Astrocyte (in vitro differentiated cells and primary cell): ENCODE measurements at regions not wholly inside any gene's neighbourhood (a gene's known extent, or its start where the extent isn't known, plus 50 kb on each side); places are given as distances from the start of the nearest gene placed in this dataset.

Experiments used
- DNase-seq: peaks from one replicate; pipeline ENCODE4 v3.0.0-alpha.2; 2010; ENCODE audit warnings: low read depth
- FAIRE-seq: peaks from 2 replicates; lab custom pipeline; 2011; peaks lifted over from hg19 to GRCh38; lab: Jason Lieb, UNC
- H2AFZ ChIP-seq: 2 replicates; pipeline ENCODE4 v1.6.0; 2012; ENCODE audit warnings: low read depth, low read length, inconsistent platforms
- H3K27ac ChIP-seq: 2 replicates; pipeline ENCODE4 v1.5.1; 2011; ENCODE audit warnings: low read depth, low read length, inconsistent platforms
- H3K27me3 ChIP-seq: 2 replicates; pipeline ENCODE4 v1.6.0; 2011; ENCODE audit warnings: low read length, inconsistent platforms; ENCODE audit not compliant: insufficient read depth
- H3K36me3 ChIP-seq: 2 replicates; pipeline ENCODE4 v1.5.1; 2011; ENCODE audit warnings: low read length, inconsistent platforms; ENCODE audit not compliant: insufficient read depth
- H3K4me1 ChIP-seq: 2 replicates; pipeline ENCODE4 v1.5.1; 2011; ENCODE audit warnings: low read length, inconsistent platforms; ENCODE audit not compliant: insufficient read depth
- H3K4me2 ChIP-seq: 2 replicates; pipeline ENCODE4 v1.6.0; 2012; ENCODE audit warnings: low read length, inconsistent platforms
- H3K4me3 ChIP-seq: 2 replicates; pipeline ENCODE4 v1.5.1; 2011; ENCODE audit warnings: low read depth, mild to moderate bottlenecking, low read length, inconsistent platforms; ENCODE audit not compliant: insufficient read depth
- H3K79me2 ChIP-seq: 2 replicates; pipeline ENCODE4 v1.6.0; 2012; ENCODE audit warnings: mild to moderate bottlenecking, low read length, inconsistent platforms; ENCODE audit not compliant: insufficient read depth
- H3K9ac ChIP-seq: 2 replicates; pipeline ENCODE4 v1.6.0; 2012; ENCODE audit warnings: mild to moderate bottlenecking, low read length, inconsistent platforms
- H3K9me3 ChIP-seq: 2 replicates; pipeline ENCODE4 v1.5.1; 2012; ENCODE audit warnings: low read depth, mild to moderate bottlenecking, low read length, inconsistent platforms; ENCODE audit not compliant: insufficient read depth
- H4K20me1 ChIP-seq: 2 replicates; pipeline ENCODE4 v1.6.0; 2012; ENCODE audit warnings: low read length, inconsistent platforms; ENCODE audit not compliant: insufficient read depth
- H3K27ac Mint-ChIP-seq: one replicate; pipeline ENCODE4 v1.8.0; 2021; ENCODE audit warnings: mild to moderate bottlenecking, mixed read lengths; ENCODE audit not compliant: unreplicated experiment
- H3K27me3 Mint-ChIP-seq: one replicate; pipeline ENCODE4 v1.8.0; 2021; ENCODE audit warnings: low read depth, mixed read lengths; ENCODE audit not compliant: unreplicated experiment
- H3K36me3 Mint-ChIP-seq: one replicate; pipeline ENCODE4 v1.8.0; 2021; ENCODE audit warnings: low read depth, mixed read lengths; ENCODE audit not compliant: unreplicated experiment
- H3K4me1 Mint-ChIP-seq: one replicate; pipeline ENCODE4 v1.8.0; 2021; ENCODE audit warnings: low read depth, mixed read lengths; ENCODE audit not compliant: unreplicated experiment
- H3K4me3 Mint-ChIP-seq: one replicate; pipeline ENCODE4 v1.8.0; 2021; ENCODE audit warnings: mild to moderate bottlenecking, moderate library complexity, mixed read lengths; ENCODE audit not compliant: unreplicated experiment
- H3K9me3 Mint-ChIP-seq: one replicate; pipeline ENCODE4 v1.8.0; 2021; ENCODE audit warnings: mild to moderate bottlenecking, mixed read lengths; ENCODE audit not compliant: unreplicated experiment
- CTCF ChIP-seq: IDR thresholded peaks from 2 replicates; pipeline ENCODE4 v1.5.1; 2011; ENCODE audit warnings: low read depth, mild to moderate bottlenecking, inconsistent platforms, low read length, moderate library complexity; ENCODE audit not compliant: insufficient read depth
- EZH2 ChIP-seq: IDR thresholded peaks from 2 replicates; pipeline ENCODE4 v1.6.1; 2012; ENCODE audit warnings: mild to moderate bottlenecking, low read length, inconsistent platforms; ENCODE audit not compliant: insufficient read depth

GRCh38 chr4:132240081-132240480 is 909.0 kb upstream of the PCDH10 start:
- H3K9ac ChIP-seq: no peak overlapping the region
- no peak overlapping the region for H2AFZ ChIP-seq
- no peaks in the 10 kb centered on the region for H3K36me3 ChIP-seq
- FAIRE-seq: no peak
- no peaks in the 10 kb centered on the region for H3K27me3 ChIP-seq
- Mint-ChIP-seq H3K36me3 (no peaks in the 10 kb centered on the region), H3K27ac (no peak overlapping the region), H3K4me3 (no peak overlapping the region), H3K9me3 (no peaks in the 10 kb centered on the region), H3K27me3 (no peaks in the 10 kb centered on the region), H3K4me1 (no peaks in the 10 kb centered on the region)
- H3K4me2 ChIP-seq: no peak overlapping the region
- H3K79me2 ChIP-seq: no peaks in the 10 kb centered on the region
- H4K20me1 ChIP-seq: no peaks in the 10 kb centered on the region
- TF ChIP-seq CTCF (no peak), EZH2 (no peak)
- no peaks in the 10 kb centered on the region for H3K9me3 ChIP-seq
- H3K4me3 ChIP-seq: no peak overlapping the region
- no peak for DNase-seq
- no peak overlapping the region for H3K27ac ChIP-seq
- no peaks in the 10 kb centered on the region for H3K4me1 ChIP-seq

GRCh38 chr4:132245319-132245718 is 903.8 kb upstream of the PCDH10 start:
- no peaks in the 10 kb centered on the region for H3K27me3 ChIP-seq
- Mint-ChIP-seq H3K4me3 (no peak overlapping the region), H3K27ac (no peak overlapping the region), H3K36me3 (no peaks in the 10 kb centered on the region), H3K4me1 (no peaks in the 10 kb centered on the region), H3K27me3 (no peaks in the 10 kb centered on the region), H3K9me3 (no peaks in the 10 kb centered on the region)
- no peaks in the 10 kb centered on the region for H3K36me3 ChIP-seq
- FAIRE-seq: no peak
- no peak overlapping the region for H3K4me2 ChIP-seq
- DNase-seq: no peak
- no peaks in the 10 kb centered on the region for H3K4me1 ChIP-seq
- H3K4me3 ChIP-seq: no peak overlapping the region
- H3K9ac ChIP-seq: no peak overlapping the region
- no peaks in the 10 kb centered on the region for H3K79me2 ChIP-seq
- H2AFZ ChIP-seq: no peak overlapping the region
- no peaks in the 10 kb centered on the region for H3K9me3 ChIP-seq
- no peaks in the 10 kb centered on the region for H4K20me1 ChIP-seq
- TF ChIP-seq CTCF (no peak), EZH2 (no peak)
- no peak overlapping the region for H3K27ac ChIP-seq

- H2AFZ ChIP-seq: no peak overlapping the region
These were observed 884.9 kb upstream of the PCDH10 start for GRCh38 chr4:132264176-132264575.

More at GRCh38 chr4:132264176-132264575, 884.9 kb upstream of the PCDH10 start:
- DNase-seq (no peak), FAIRE-seq (no peak)
- Histone ChIP-seq H3K79me2 (no peaks in the 10 kb centered on the region), H3K4me2 (no peak overlapping the region), H3K4me3 (no peak overlapping the region), H3K4me1 (no peaks in the 10 kb centered on the region), H3K27ac (no peak overlapping the region), H3K27me3 (no peaks in the 10 kb centered on the region), H3K9ac (no peak overlapping the region), H3K36me3 (no peaks in the 10 kb centered on the region), H4K20me1 (no peaks in the 10 kb centered on the region), H3K9me3 (no peaks in the 10 kb centered on the region)
- H3K9me3 Mint-ChIP-seq: no peaks in the 10 kb centered on the region
- H3K27me3 Mint-ChIP-seq: no peaks in the 10 kb centered on the region
- H3K4me3 Mint-ChIP-seq: no peak overlapping the region
- no peaks in the 10 kb centered on the region for H3K36me3 Mint-ChIP-seq
- TF ChIP-seq EZH2: no peak
- no peak for TF ChIP-seq CTCF
- no peak overlapping the region for H3K27ac Mint-ChIP-seq
- H3K4me1 Mint-ChIP-seq: no peaks in the 10 kb centered on the region
